ENCODE measurements at regions not wholly inside any gene's neighbourhood (a gene's known extent, or its start where the extent isn't known, plus 50 kb on each side); places are given as distances from the start of the nearest gene placed in this dataset.
A peak's percentile ranks its signal among the peaks of the same experiment; 100 is the strongest.

GRCh38 chr13:88217372-88217771 is 546.2 kb downstream of the SLITRK5 start:
- H3K4me3 ChIP-seq (ENCODE audit: low read depth, low read length, poor library complexity, severe bottlenecking): no peak overlapping the region
- BruUV-seq (replicated peaks): no TSS peak
- TF ChIP-seq, protein P1, sequence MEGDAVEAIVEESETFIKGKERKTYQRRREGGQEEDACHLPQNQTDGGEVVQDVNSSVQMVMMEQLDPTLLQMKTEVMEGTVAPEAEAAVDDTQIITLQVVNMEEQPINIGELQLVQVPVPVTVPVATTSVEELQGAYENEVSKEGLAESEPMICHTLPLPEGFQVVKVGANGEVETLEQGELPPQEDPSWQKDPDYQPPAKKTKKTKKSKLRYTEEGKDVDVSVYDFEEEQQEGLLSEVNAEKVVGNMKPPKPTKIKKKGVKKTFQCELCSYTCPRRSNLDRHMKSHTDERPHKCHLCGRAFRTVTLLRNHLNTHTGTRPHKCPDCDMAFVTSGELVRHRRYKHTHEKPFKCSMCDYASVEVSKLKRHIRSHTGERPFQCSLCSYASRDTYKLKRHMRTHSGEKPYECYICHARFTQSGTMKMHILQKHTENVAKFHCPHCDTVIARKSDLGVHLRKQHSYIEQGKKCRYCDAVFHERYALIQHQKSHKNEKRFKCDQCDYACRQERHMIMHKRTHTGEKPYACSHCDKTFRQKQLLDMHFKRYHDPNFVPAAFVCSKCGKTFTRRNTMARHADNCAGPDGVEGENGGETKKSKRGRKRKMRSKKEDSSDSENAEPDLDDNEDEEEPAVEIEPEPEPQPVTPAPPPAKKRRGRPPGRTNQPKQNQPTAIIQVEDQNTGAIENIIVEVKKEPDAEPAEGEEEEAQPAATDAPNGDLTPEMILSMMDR (conservative IDR thresholded peaks at IDR 0.05; ENCODE audit: low read depth, low read length): no peak
- TF ChIP-seq EZH2 (IDR thresholded peaks at IDR 0.05; ENCODE audit: borderline replicate concordance, low read depth, low read length, poor library complexity, severe bottlenecking): no peak
- POLR2A ChIA-PET (ENCODE audit: low non-redundant PET): no interaction called here
- no peaks in the 10 kb centered on the region for H3K27me3 ChIP-seq (replicated peaks; ENCODE audit: insufficient read depth, low read depth, low read length, poor library complexity)
- DNase-seq (ENCODE audit: low spot score): peak; percentile 1
- intact Hi-C loops (cut with micrococcal nuclease; ENCODE audit: unreplicated experiment): no loop called here
- no peaks in the 10 kb centered on the region for H3K9me3 ChIP-seq (ENCODE audit: low read depth, low read length, poor library complexity, severe bottlenecking)
- no peaks in the 10 kb centered on the region for H3K36me3 ChIP-seq (ENCODE audit: insufficient read depth, low read length, poor library complexity, severe bottlenecking)
- CTCF ChIA-PET: no interaction called here
- no peak overlapping the region for H3K27ac ChIP-seq (ENCODE audit: low read depth, low read length, poor library complexity, severe bottlenecking)
- H3K4me1 ChIP-seq (ENCODE audit: insufficient read depth, low read length, poor library complexity, severe bottlenecking): no peaks in the 10 kb centered on the region

DNA sequence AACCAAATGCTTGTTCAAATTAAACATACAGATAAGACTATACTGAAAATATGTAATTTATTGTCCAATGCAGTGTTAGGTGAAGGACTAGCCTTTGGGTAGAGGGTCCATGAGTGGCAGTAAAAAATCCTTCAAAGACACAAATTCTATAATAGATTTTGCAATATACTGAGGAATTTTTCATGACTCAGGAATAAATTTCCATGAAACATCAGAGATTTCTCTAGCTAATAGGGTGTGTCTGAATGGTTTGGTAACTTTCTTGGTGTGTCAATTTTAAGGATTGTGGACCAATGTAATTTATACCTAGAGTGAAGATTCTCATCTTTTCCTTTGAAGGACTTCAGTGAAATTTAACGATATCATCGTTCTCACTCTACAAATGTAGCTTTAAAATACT is 546.7 kb downstream of the SLITRK5 start:
- CTCF ChIA-PET: no interaction called here
- no TSS peak for BruUV-seq (replicated peaks)
- POLR2A ChIA-PET (ENCODE audit: low non-redundant PET): no interaction called here
- Histone ChIP-seq H3K4me3 (ENCODE audit: low read depth, low read length, poor library complexity, severe bottlenecking) (no peak overlapping the region), H3K27ac (ENCODE audit: low read depth, low read length, poor library complexity, severe bottlenecking) (no peak overlapping the region), H3K9me3 (ENCODE audit: low read depth, low read length, poor library complexity, severe bottlenecking) (no peaks in the 10 kb centered on the region), H3K4me1 (ENCODE audit: insufficient read depth, low read length, poor library complexity, severe bottlenecking) (no peaks in the 10 kb centered on the region), H3K27me3 (replicated peaks; ENCODE audit: insufficient read depth, low read depth, low read length, poor library complexity) (no peaks in the 10 kb centered on the region), H3K36me3 (ENCODE audit: insufficient read depth, low read length, poor library complexity, severe bottlenecking) (no peaks in the 10 kb centered on the region)
- peak; percentile 1 for DNase-seq (ENCODE audit: low spot score)
- intact Hi-C loops (cut with micrococcal nuclease; ENCODE audit: unreplicated experiment): no loop called here
- no peak for TF ChIP-seq EZH2 (IDR thresholded peaks at IDR 0.05; ENCODE audit: borderline replicate concordance, low read depth, low read length, poor library complexity, severe bottlenecking)
- TF ChIP-seq, protein P1 (conservative IDR thresholded peaks at IDR 0.05; ENCODE audit: low read depth, low read length): no peak

DNA sequence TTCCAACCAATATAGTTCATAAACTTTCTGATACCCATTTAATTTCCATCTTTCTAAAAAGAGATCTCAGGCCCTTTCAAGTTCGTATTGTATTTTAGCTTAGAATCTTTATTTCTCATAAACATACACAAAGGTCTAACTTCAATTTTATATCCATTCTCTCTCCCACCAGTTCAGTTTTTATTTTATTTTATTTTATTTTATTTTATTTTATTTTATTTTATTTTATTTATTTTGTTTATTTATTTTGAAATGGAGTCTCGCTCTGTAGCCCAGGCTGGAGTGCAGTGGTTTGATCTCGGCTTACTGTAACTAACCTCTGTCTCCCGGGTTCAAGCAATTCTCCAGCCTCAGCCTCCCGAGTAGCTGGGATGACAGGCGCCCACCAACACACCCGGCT is 552.8 kb downstream of the SLITRK5 start:
- TF ChIP-seq EZH2 (IDR thresholded peaks at IDR 0.05; ENCODE audit: borderline replicate concordance, low read depth, low read length, poor library complexity, severe bottlenecking): no peak
- no peaks in the 10 kb centered on the region for H3K36me3 ChIP-seq (ENCODE audit: insufficient read depth, low read length, poor library complexity, severe bottlenecking)
- H3K9me3 ChIP-seq (ENCODE audit: low read depth, low read length, poor library complexity, severe bottlenecking): no peaks in the 10 kb centered on the region
- H3K4me3 ChIP-seq (ENCODE audit: low read depth, low read length, poor library complexity, severe bottlenecking): no peak overlapping the region
- no peak for DNase-seq (ENCODE audit: low spot score)
- POLR2A ChIA-PET (ENCODE audit: low non-redundant PET): no interaction called here
- intact Hi-C loops (cut with micrococcal nuclease; ENCODE audit: unreplicated experiment): no loop called here
- H3K4me1 ChIP-seq (ENCODE audit: insufficient read depth, low read length, poor library complexity, severe bottlenecking): no peaks in the 10 kb centered on the region
- no TSS peak for BruUV-seq (replicated peaks)
- H3K27ac ChIP-seq (ENCODE audit: low read depth, low read length, poor library complexity, severe bottlenecking): no peak overlapping the region
- CTCF ChIA-PET: no interaction called here
- no peaks in the 10 kb centered on the region for H3K27me3 ChIP-seq (replicated peaks; ENCODE audit: insufficient read depth, low read depth, low read length, poor library complexity)

GRCh38 chr13:88235441-88235840 is 564.3 kb downstream of the SLITRK5 start:
- Histone ChIP-seq H3K4me3 (ENCODE audit: low read depth, low read length, poor library complexity, severe bottlenecking) (no peak overlapping the region), H3K36me3 (ENCODE audit: insufficient read depth, low read length, poor library complexity, severe bottlenecking) (no peaks in the 10 kb centered on the region), H3K27me3 (replicated peaks; ENCODE audit: insufficient read depth, low read depth, low read length, poor library complexity) (no peaks in the 10 kb centered on the region), H3K27ac (ENCODE audit: low read depth, low read length, poor library complexity, severe bottlenecking) (no peak overlapping the region), H3K4me1 (ENCODE audit: insufficient read depth, low read length, poor library complexity, severe bottlenecking) (no peaks in the 10 kb centered on the region), H3K9me3 (ENCODE audit: low read depth, low read length, poor library complexity, severe bottlenecking) (no peaks in the 10 kb centered on the region)
- intact Hi-C loops (cut with micrococcal nuclease; ENCODE audit: unreplicated experiment): no loop called here
- BruUV-seq (replicated peaks): no TSS peak
- no peak for DNase-seq (ENCODE audit: low spot score)
- POLR2A ChIA-PET (ENCODE audit: low non-redundant PET): no interaction called here
- TF ChIP-seq, protein P1 (conservative IDR thresholded peaks at IDR 0.05; ENCODE audit: low read depth, low read length): no peak
- TF ChIP-seq EZH2 (IDR thresholded peaks at IDR 0.05; ENCODE audit: borderline replicate concordance, low read depth, low read length, poor library complexity, severe bottlenecking): no peak
- CTCF ChIA-PET: no interaction called here

Measured in A673 (cell line).